GM21786 (cell line): ENCODE measurements at regions not wholly inside any gene's neighbourhood (a gene's known extent, or its start where the extent isn't known, plus 50 kb on each side); places are given as distances from the start of the nearest gene placed in this dataset.

ENCODE experiments used
- ATAC-seq: cut with Tn5 transposase; IDR thresholded peaks from one replicate; pipeline ENCODE4 v1.9.1; 2021; ENCODE audit not compliant: unreplicated experiment

GRCh38 chr22:49107561-49107960 is 720.1 kb downstream of the BRD1 start:
- ATAC-seq: no peak

GRCh38 chr22:49106842-49107152 is 720.9 kb downstream of the BRD1 start:
- ATAC-seq: no peak

GRCh38 chr22:49106096-49106841 is 721.4 kb downstream of the BRD1 start:
- no peak for ATAC-seq

GRCh38 chr22:49104434-49104833 is 723.2 kb downstream of the BRD1 start:
- ATAC-seq: no peak

GRCh38 chr22:49103314-49104059 is 724.2 kb downstream of the BRD1 start:
- no peak for ATAC-seq

GRCh38 chr22:49102367-49102766 is 725.3 kb downstream of the BRD1 start:
- no peak for ATAC-seq

GRCh38 chr22:49101873-49102272 is 725.8 kb downstream of the BRD1 start:
- ATAC-seq: no peak

- no peak for ATAC-seq
Observed at GRCh38 chr22:49101225-49101624, 726.4 kb downstream of the BRD1 start.

GRCh38 chr22:49100773-49101172 is 726.9 kb downstream of the BRD1 start:
- no peak for ATAC-seq

GRCh38 chr22:49100316-49100715 is 727.4 kb downstream of the BRD1 start:
- no peak for ATAC-seq

- no peak for ATAC-seq
Observed at GRCh38 chr22:49099496-49100124, 728.1 kb downstream of the BRD1 start.

GRCh38 chr22:49099089-49099488 is 728.6 kb downstream of the BRD1 start:
- ATAC-seq: no peak

- no peak for ATAC-seq
Observed at GRCh38 chr22:49097966-49098365, 729.7 kb downstream of the BRD1 start.

- ATAC-seq: no peak
Observed at GRCh38 chr22:49097171-49097925, 730.3 kb downstream of the BRD1 start.

- no peak for ATAC-seq
Observed at GRCh38 chr22:49096476-49096875, 731.2 kb downstream of the BRD1 start.

- ATAC-seq: no peak
Observed at GRCh38 chr22:49095366-49095765, 732.3 kb downstream of the BRD1 start.

GRCh38 chr22:49094858-49095257 is 732.8 kb downstream of the BRD1 start:
- ATAC-seq: no peak

GRCh38 chr22:49094151-49094550 is 733.5 kb downstream of the BRD1 start:
- ATAC-seq: no peak

- ATAC-seq: no peak
Observed at GRCh38 chr22:49093192-49093880, 734.3 kb downstream of the BRD1 start.

- no peak for ATAC-seq
Observed at GRCh38 chr22:49092716-49093115, 735.0 kb downstream of the BRD1 start.
